HepG2 (cell line): ENCODE measurements at regions not wholly inside any gene's neighbourhood (a gene's known extent, or its start where the extent isn't known, plus 50 kb on each side); places are given as distances from the start of the nearest gene placed in this dataset.

Source experiments
- ARNT ChIP-seq: fragments of 450-650 bp; IDR thresholded peaks from 2 replicates; pipeline ENCODE4 v1.6.1; 2017
- CTCF ChIP-seq: sonication (generic); formaldehyde crosslinking; IDR thresholded peaks from 2 replicates; pipeline ENCODE4 v1.5.0; 2020; ENCODE audit warnings: mild to moderate bottlenecking, missing genetic modification reagents, moderate library complexity
- GABPB1 ChIP-seq: IDR thresholded peaks from 2 replicates; pipeline ENCODE4 v1.6.1; 2016; ENCODE audit warnings: mild to moderate bottlenecking, missing genetic modification reagents, moderate library complexity, missing compliant biosample characterization
- GTF2F1 ChIP-seq: fragments of 150-350 bp; IDR thresholded peaks from 2 replicates; pipeline ENCODE4 v1.6.1; 2014; ENCODE audit warnings: low read length
- MAFK ChIP-seq, 2 experiments: IDR thresholded peaks in 1 of 2; conservative IDR thresholded peaks in 1 of 2; 2 replicates each; pipeline ENCODE4 v1.6.1; 2011; ENCODE audit warnings: improper control_type of control experiment in 2 of 2, low read length in 2 of 2
- REST ChIP-seq, 2 experiments: IDR thresholded peaks; 2 replicates each; pipeline ENCODE4 v1.6.1; 2011 to 2012; ENCODE audit warnings: low read length in 2 of 2, borderline replicate concordance in 1 of 2, low read depth in 1 of 2, mild to moderate bottlenecking in 1 of 2, moderate library complexity in 1 of 2
- SIX1 ChIP-seq: sonication (generic); formaldehyde crosslinking; IDR thresholded peaks from 2 replicates; pipeline ENCODE4 v1.4.0; 2020; ENCODE audit warnings: missing genetic modification reagents, borderline replicate concordance
- SNAPC5 ChIP-seq: sonication (generic); formaldehyde crosslinking; IDR thresholded peaks from 2 replicates; pipeline ENCODE4 v1.8.1; 2023; ENCODE audit warnings: mild to moderate bottlenecking, missing genetic modification reagents, borderline replicate concordance
- STAG1 ChIP-seq: sonication (generic); formaldehyde crosslinking; IDR thresholded peaks from 2 replicates; pipeline ENCODE4 v1.4.0; 2020; ENCODE audit warnings: missing genetic modification reagents
- SUZ12 ChIP-seq: fragments of 150-350 bp; IDR thresholded peaks from 2 replicates; pipeline ENCODE4 v1.6.1; 2014; ENCODE audit warnings: low read depth, low read length
- TCF7 ChIP-seq: sonication (generic); IDR thresholded peaks from 2 replicates; pipeline ENCODE4 v1.6.1; 2016; ENCODE audit warnings: antibody characterized with exemption, low read depth
- TGIF2 ChIP-seq: IDR thresholded peaks from 2 replicates; pipeline ENCODE4 v1.6.1; 2016; ENCODE audit warnings: control low read depth, missing compliant biosample characterization
- ZNF264 ChIP-seq: sonication (generic); formaldehyde crosslinking; IDR thresholded peaks from 2 replicates; pipeline ENCODE4 v1.4.0; 2020; ENCODE audit warnings: missing genetic modification reagents

- no peak for TF ChIP-seq SNAPC5 (CRISPR knock-in tag)
- no peak for TF ChIP-seq SIX1
- no peak for TF ChIP-seq STAG1 (CRISPR knock-in tag)
- TF ChIP-seq GTF2F1, result no peak
- peak; percentile 69 to 87 for TF ChIP-seq MAFK (conservative IDR thresholded peaks at IDR 0.05 in 1 of 2, IDR thresholded peaks at IDR 0.05 in 1 of 2; ENCODE audit: low read length in 2 of 2)
- TF ChIP-seq CTCF, result no peak
- no peak for TF ChIP-seq REST (IDR thresholded peaks at IDR 0.05; ENCODE audit: borderline replicate concordance in 1 of 2, low read depth in 1 of 2, low read length in 2 of 2)
- TF ChIP-seq SUZ12, result no peak
- no peak for TF ChIP-seq ARNT
- TF ChIP-seq ZNF264 (CRISPR knock-in tag), result no peak
- no peak for TF ChIP-seq TCF7
- no peak for TF ChIP-seq TGIF2 (CRISPR knock-in tag)
- no peak for TF ChIP-seq GABPB1 (CRISPR knock-in tag)
These were observed 1539.2 kb upstream of the PIK3C3 start for GRCh38 chr18:40415821-40416220.
